GM23338 (cell line): ENCODE measurements at regions not wholly inside any gene's neighbourhood (a gene's known extent, or its start where the extent isn't known, plus 50 kb on each side); places are given as distances from the start of the nearest gene placed in this dataset.

Source experiments
- ATAC-seq: fragments of 200-7000 bp; cut with Tn5 transposase; 3 replicates; pipeline ENCODE4 v1.9.1; 2020
- DNase-seq: peaks from one replicate; pipeline ENCODE4 v3.0.0-alpha.2; 2015; ENCODE audit warnings: low spot score
- H2AFZ ChIP-seq: fragments of 200-600 bp; sonication (generic); 2 replicates; pipeline ENCODE4 v1.8.0; 2016; ENCODE audit warnings: antibody characterized with exemption, mild to moderate bottlenecking, moderate library complexity
- H3F3A ChIP-seq: fragments of 200-600 bp; sonication (generic); replicated peaks from 2 replicates; pipeline ENCODE4 v1.8.0; 2017; ENCODE audit warnings: antibody characterized with exemption, mixed run types, low read depth
- H3K27ac ChIP-seq: fragments of 200-600 bp; sonication (generic); 2 replicates; pipeline ENCODE4 v1.6.1; 2016; ENCODE audit warnings: low read depth
- H3K27me3 ChIP-seq: fragments of 200-600 bp; sonication (generic); 2 replicates; pipeline ENCODE4 v1.8.0; 2016; ENCODE audit warnings: mild to moderate bottlenecking, mixed run types, moderate library complexity; ENCODE audit not compliant: insufficient read depth
- H3K36me3 ChIP-seq: fragments of 200-600 bp; sonication (generic); 2 replicates; pipeline ENCODE4 v1.8.0; 2016; ENCODE audit warnings: mild to moderate bottlenecking; ENCODE audit not compliant: insufficient read depth
- H3K4me1 ChIP-seq: fragments of 200-600 bp; sonication (generic); 2 replicates; pipeline ENCODE4 v1.8.0; 2016; ENCODE audit warnings: mild to moderate bottlenecking, moderate library complexity; ENCODE audit not compliant: insufficient read depth
- H3K4me2 ChIP-seq: fragments of 200-600 bp; sonication (generic); 2 replicates; pipeline ENCODE4 v1.7.1; 2017; ENCODE audit warnings: mixed run types
- H3K4me3 ChIP-seq: fragments of 200-600 bp; sonication (generic); 2 replicates; pipeline ENCODE4 v1.6.1; 2016; ENCODE audit warnings: mixed run types
- H3K79me2 ChIP-seq: fragments of 200-600 bp; sonication (generic); replicated peaks from 2 replicates; pipeline ENCODE4 v1.8.0; 2017; ENCODE audit warnings: mild to moderate bottlenecking; ENCODE audit not compliant: insufficient read depth
- H3K9me2 ChIP-seq: fragments of 200-600 bp; sonication (generic); 2 replicates; pipeline ENCODE4 v1.8.0; 2017; ENCODE audit not compliant: insufficient read depth
- H4K20me1 ChIP-seq: fragments of 200-600 bp; sonication (generic); replicated peaks from 2 replicates; pipeline ENCODE4 v1.8.0; 2017; ENCODE audit warnings: mild to moderate bottlenecking; ENCODE audit not compliant: insufficient read depth
- H3K27ac Mint-ChIP-seq: 2 replicates; pipeline ENCODE4 v1.8.0; 2020; ENCODE audit warnings: inconsistent platforms, mild to moderate bottlenecking, moderate library complexity, mixed read lengths
- H3K27me3 Mint-ChIP-seq: 3 replicates; pipeline ENCODE4 v1.8.0; 2022; ENCODE audit warnings: low read depth, mild to moderate bottlenecking, moderate library complexity, mixed read lengths, inconsistent platforms; ENCODE audit not compliant: insufficient read depth, poor library complexity
- H3K36me3 Mint-ChIP-seq: 3 replicates; pipeline ENCODE4 v1.8.0; 2021; ENCODE audit warnings: low read depth, mild to moderate bottlenecking, inconsistent platforms, moderate library complexity, mixed read lengths
- H3K4me1 Mint-ChIP-seq: 3 replicates; pipeline ENCODE4 v1.8.0; 2020; ENCODE audit warnings: mild to moderate bottlenecking, inconsistent platforms, mixed read lengths
- H3K4me3 Mint-ChIP-seq: 3 replicates; pipeline ENCODE4 v1.8.0; 2021; ENCODE audit warnings: moderate library complexity, mild to moderate bottlenecking, inconsistent platforms, mixed read lengths
- H3K9me3 Mint-ChIP-seq: 3 replicates; pipeline ENCODE4 v1.8.0; 2020; ENCODE audit warnings: moderate library complexity, mild to moderate bottlenecking, inconsistent platforms, mixed read lengths
- CREB1 ChIP-seq: fragments of 250-450 bp; sonication (Bioruptor Pico); IDR thresholded peaks from 2 replicates; pipeline ENCODE4 v1.5.0; 2020; ENCODE audit warnings: low read depth, mild to moderate bottlenecking, moderate library complexity
- EZH2phosphoT487 ChIP-seq: fragments of 200-600 bp; sonication (generic); IDR thresholded peaks from one replicate; pipeline ENCODE4 v1.8.1; 2018; ENCODE audit warnings: antibody characterized with exemption; ENCODE audit not compliant: unreplicated experiment
- JUNB ChIP-seq: IDR thresholded peaks from one replicate; pipeline ENCODE4 v1.6.1; 2016; ENCODE audit warnings: antibody characterized with exemption; ENCODE audit not compliant: unreplicated experiment
- NANOG ChIP-seq: IDR thresholded peaks from 2 replicates; pipeline ENCODE4 v1.6.1; 2016; ENCODE audit warnings: antibody characterized with exemption, borderline replicate concordance
- POLR2AphosphoS5 ChIP-seq: IDR thresholded peaks from 2 replicates; pipeline ENCODE4 v1.6.1; 2016; ENCODE audit warnings: antibody characterized with exemption, low read depth
- REST ChIP-seq: IDR thresholded peaks from one replicate; pipeline ENCODE4 v1.6.1; 2018; ENCODE audit warnings: antibody characterized with exemption; ENCODE audit not compliant: unreplicated experiment
- STAT1 ChIP-seq: IDR thresholded peaks from one replicate; pipeline ENCODE4 v1.6.1; 2016; ENCODE audit warnings: antibody characterized with exemption; ENCODE audit not compliant: unreplicated experiment
- ZNF114 ChIP-seq: fragments of 250-450 bp; sonication (Bioruptor Pico); IDR thresholded peaks from 2 replicates; pipeline ENCODE4 v1.5.0; 2020; ENCODE audit warnings: mild to moderate bottlenecking, moderate library complexity
- TF ChIP-seq, protein P1 (sequence below): fragments of 250-450 bp; sonication (Bioruptor Pico); IDR thresholded peaks from 2 replicates; pipeline ENCODE4 v1.5.0; 2020; ENCODE audit warnings: mild to moderate bottlenecking, moderate library complexity
- TF ChIP-seq, protein P2 (sequence below): IDR thresholded peaks from 2 replicates; pipeline ENCODE4 v1.6.1; 2016; ENCODE audit warnings: antibody characterized with exemption

DNA sequence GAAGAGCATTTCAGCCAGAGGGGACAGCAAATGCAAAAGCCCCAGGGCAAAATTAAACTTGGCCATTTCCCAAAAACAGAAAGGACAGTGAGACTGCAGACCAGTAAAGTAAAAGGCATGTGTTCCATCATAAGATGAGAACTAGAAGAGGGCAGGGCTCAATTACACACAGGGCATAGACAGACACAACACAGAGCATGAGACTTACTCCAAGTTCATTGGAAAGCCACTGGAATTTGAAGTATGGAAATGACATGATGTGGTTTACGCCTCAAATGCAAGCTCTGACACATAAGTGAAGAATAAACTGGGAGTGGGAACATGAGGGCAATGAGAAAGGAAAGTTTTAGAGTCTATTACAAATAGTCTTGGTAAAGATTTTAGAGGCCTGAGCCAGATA, 446.6 kb upstream of the GRIA1 start (continued):
- TF ChIP-seq, protein P1, sequence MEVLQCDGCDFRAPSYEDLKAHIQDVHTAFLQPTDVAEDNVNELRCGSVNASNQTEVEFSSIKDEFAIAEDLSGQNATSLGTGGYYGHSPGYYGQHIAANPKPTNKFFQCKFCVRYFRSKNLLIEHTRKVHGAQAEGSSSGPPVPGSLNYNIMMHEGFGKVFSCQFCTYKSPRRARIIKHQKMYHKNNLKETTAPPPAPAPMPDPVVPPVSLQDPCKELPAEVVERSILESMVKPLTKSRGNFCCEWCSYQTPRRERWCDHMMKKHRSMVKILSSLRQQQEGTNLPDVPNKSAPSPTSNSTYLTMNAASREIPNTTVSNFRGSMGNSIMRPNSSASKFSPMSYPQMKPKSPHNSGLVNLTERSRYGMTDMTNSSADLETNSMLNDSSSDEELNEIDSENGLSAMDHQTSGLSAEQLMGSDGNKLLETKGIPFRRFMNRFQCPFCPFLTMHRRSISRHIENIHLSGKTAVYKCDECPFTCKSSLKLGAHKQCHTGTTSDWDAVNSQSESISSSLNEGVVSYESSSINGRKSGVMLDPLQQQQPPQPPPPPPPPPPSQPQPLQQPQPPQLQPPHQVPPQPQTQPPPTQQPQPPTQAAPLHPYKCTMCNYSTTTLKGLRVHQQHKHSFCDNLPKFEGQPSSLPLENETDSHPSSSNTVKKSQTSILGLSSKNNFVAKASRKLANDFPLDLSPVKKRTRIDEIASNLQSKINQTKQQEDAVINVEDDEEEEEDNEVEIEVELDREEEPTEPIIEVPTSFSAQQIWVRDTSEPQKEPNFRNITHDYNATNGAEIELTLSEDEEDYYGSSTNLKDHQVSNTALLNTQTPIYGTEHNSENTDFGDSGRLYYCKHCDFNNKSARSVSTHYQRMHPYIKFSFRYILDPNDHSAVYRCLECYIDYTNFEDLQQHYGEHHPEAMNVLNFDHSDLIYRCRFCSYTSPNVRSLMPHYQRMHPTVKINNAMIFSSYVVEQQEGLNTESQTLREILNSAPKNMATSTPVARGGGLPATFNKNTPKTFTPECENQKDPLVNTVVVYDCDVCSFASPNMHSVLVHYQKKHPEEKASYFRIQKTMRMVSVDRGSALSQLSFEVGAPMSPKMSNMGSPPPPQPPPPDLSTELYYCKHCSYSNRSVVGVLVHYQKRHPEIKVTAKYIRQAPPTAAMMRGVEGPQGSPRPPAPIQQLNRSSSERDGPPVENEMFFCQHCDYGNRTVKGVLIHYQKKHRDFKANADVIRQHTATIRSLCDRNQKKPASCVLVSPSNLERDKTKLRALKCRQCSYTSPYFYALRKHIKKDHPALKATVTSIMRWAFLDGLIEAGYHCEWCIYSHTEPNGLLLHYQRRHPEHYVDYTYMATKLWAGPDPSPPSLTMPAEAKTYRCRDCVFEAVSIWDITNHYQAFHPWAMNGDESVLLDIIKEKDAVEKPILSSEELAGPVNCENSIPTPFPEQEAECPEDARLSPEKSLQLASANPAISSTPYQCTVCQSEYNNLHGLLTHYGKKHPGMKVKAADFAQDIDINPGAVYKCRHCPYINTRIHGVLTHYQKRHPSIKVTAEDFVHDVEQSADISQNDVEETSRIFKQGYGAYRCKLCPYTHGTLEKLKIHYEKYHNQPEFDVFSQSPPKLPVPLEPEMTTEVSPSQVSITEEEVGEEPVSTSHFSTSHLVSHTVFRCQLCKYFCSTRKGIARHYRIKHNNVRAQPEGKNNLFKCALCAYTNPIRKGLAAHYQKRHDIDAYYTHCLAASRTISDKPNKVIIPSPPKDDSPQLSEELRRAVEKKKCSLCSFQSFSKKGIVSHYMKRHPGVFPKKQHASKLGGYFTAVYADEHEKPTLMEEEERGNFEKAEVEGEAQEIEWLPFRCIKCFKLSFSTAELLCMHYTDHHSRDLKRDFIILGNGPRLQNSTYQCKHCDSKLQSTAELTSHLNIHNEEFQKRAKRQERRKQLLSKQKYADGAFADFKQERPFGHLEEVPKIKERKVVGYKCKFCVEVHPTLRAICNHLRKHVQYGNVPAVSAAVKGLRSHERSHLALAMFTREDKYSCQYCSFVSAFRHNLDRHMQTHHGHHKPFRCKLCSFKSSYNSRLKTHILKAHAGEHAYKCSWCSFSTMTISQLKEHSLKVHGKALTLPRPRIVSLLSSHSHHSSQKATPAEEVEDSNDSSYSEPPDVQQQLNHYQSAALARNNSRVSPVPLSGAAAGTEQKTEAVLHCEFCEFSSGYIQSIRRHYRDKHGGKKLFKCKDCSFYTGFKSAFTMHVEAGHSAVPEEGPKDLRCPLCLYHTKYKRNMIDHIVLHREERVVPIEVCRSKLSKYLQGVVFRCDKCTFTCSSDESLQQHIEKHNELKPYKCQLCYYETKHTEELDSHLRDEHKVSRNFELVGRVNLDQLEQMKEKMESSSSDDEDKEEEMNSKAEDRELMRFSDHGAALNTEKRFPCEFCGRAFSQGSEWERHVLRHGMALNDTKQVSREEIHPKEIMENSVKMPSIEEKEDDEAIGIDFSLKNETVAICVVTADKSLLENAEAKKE (CRISPR knock-in tag), result no peak
- TF ChIP-seq EZH2phosphoT487, result no peak
- no peak for TF ChIP-seq REST
- TF ChIP-seq CREB1 (CRISPR knock-in tag), result no peak

DNA sequence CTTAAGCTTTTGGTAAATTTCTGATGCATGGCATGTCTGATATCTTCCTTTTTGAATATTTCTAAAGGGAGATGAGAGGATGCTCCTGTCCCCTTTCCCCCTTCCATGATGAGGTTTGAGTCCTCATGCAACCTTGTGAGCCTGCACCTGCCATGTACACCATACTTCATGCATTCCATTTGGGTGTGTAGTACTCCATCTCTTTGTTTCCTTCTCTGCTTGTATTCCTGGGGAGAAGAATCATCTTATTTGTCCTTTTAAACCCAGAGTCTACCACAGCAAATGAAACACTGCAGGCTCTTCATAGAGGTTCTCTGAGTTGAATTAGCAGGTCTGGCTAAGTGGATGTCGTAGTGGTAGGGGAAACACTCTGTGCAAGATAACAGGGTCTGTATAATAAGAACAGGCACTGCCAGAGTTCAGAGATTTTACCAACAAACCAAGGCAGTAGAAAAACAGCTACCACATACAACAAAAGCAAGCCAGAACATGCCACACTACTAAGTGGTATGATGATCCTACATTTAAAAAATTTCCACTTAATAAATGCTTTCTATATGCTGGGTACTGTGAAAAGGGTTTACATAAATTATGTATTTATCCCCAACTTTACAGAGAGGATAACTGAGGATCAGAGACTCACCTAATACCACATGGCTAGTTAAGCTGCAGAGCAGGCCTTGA, 439.8 kb upstream of the GRIA1 start:
- ATAC-seq, result no peak
- H3K27me3 ChIP-seq, result no peaks in the 10 kb centered on the region
- H3K36me3 ChIP-seq, result no peaks in the 10 kb centered on the region
- Mint-ChIP-seq H3K27ac (no peak overlapping the region), H3K4me1 (no peaks in the 10 kb centered on the region), H3K36me3 (peaks cover 3% of the 10 kb centered on the region; the same call in 2 of the 3 replicates), H3K27me3 (no peaks in the 10 kb centered on the region), H3K9me3 (peaks cover 4% of the 10 kb centered on the region; the same call in 1 of the 3 replicates), H3K4me3 (no peak overlapping the region)
- DNase-seq, result no peak
- H3K9me2 ChIP-seq, result no peaks in the 10 kb centered on the region
- no peaks in the 10 kb centered on the region for H3K79me2 ChIP-seq
- H3F3A ChIP-seq, result no peaks in the 10 kb centered on the region
- no peak overlapping the region for H3K4me3 ChIP-seq
- no peak overlapping the region for H3K4me2 ChIP-seq
- H3K27ac ChIP-seq, result no peak overlapping the region
- no peaks in the 10 kb centered on the region for H4K20me1 ChIP-seq
- H3K4me1 ChIP-seq, result no peaks in the 10 kb centered on the region; the same call in 1 of the 2 replicates
- H2AFZ ChIP-seq, result no peak overlapping the region
- TF ChIP-seq POLR2AphosphoS5 (no peak), NANOG (no peak), EZH2phosphoT487 (no peak), JUNB (no peak), ZNF114 (CRISPR knock-in tag) (no peak), STAT1 (no peak), REST (no peak)
- TF ChIP-seq, protein P2, sequence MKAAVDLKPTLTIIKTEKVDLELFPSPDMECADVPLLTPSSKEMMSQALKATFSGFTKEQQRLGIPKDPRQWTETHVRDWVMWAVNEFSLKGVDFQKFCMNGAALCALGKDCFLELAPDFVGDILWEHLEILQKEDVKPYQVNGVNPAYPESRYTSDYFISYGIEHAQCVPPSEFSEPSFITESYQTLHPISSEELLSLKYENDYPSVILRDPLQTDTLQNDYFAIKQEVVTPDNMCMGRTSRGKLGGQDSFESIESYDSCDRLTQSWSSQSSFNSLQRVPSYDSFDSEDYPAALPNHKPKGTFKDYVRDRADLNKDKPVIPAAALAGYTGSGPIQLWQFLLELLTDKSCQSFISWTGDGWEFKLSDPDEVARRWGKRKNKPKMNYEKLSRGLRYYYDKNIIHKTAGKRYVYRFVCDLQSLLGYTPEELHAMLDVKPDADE, result no peak
